ENCODE measurements at regions not wholly inside any gene's neighbourhood (a gene's known extent, or its start where the extent isn't known, plus 50 kb on each side); places are given as distances from the start of the nearest gene placed in this dataset.

GRCh38 chr5:33205727-33206410, 234.9 kb upstream of the TARS1 start:
- TF ChIP-seq CTCF (IDR thresholded peaks at IDR 0.05) (no peak), POLR2A (IDR thresholded peaks at IDR 0.05) (no peak)
